Vagina (tissue), 2 donors: ENCODE measurements at regions not wholly inside any gene's neighbourhood (a gene's known extent, or its start where the extent isn't known, plus 50 kb on each side); places are given as distances from the start of the nearest gene placed in this dataset.

ENCODE experiments used
- POLR2A ChIP-seq, 2 donors: fragments of 450-650 bp; IDR thresholded peaks; one replicate each; pipeline ENCODE4 v1.6.1; 2017; ENCODE audit warnings: antibody characterized with exemption in 2 of 2, mild to moderate bottlenecking in 2 of 2, moderate library complexity in 2 of 2
- POLR2AphosphoS5 ChIP-seq, 2 donors: sonication (generic); formaldehyde crosslinking; IDR thresholded peaks; one replicate each; pipeline ENCODE4 v1.9.0; 2017; ENCODE audit warnings: antibody characterized with exemption in 2 of 2, mild to moderate bottlenecking in 2 of 2, low read depth in 1 of 2; ENCODE audit not compliant: insufficient read depth in 1 of 2
- TF ChIP-seq, protein P1 (sequence below), 3 experiments: fragments of 450-650 bp in 2 of 3; fragments of 200-600 bp in 1 of 3; sonication (generic) in 1 of 3; IDR thresholded peaks; one replicate each; pipeline ENCODE4 v1.5.1; 2017 to 2019; ENCODE audit warnings: antibody characterized with exemption in 3 of 3, mild to moderate bottlenecking in 2 of 3, moderate library complexity in 2 of 3

- TF ChIP-seq, protein P1, sequence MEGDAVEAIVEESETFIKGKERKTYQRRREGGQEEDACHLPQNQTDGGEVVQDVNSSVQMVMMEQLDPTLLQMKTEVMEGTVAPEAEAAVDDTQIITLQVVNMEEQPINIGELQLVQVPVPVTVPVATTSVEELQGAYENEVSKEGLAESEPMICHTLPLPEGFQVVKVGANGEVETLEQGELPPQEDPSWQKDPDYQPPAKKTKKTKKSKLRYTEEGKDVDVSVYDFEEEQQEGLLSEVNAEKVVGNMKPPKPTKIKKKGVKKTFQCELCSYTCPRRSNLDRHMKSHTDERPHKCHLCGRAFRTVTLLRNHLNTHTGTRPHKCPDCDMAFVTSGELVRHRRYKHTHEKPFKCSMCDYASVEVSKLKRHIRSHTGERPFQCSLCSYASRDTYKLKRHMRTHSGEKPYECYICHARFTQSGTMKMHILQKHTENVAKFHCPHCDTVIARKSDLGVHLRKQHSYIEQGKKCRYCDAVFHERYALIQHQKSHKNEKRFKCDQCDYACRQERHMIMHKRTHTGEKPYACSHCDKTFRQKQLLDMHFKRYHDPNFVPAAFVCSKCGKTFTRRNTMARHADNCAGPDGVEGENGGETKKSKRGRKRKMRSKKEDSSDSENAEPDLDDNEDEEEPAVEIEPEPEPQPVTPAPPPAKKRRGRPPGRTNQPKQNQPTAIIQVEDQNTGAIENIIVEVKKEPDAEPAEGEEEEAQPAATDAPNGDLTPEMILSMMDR (IDR thresholded peaks at IDR 0.05): no peak
- no peak for TF ChIP-seq POLR2A (IDR thresholded peaks at IDR 0.05)
- TF ChIP-seq POLR2AphosphoS5 (IDR thresholded peaks at IDR 0.05; ENCODE audit: insufficient read depth in 1 of 2, low read depth in 1 of 2): no peak
Observed at GRCh38 chr6:134454794-134455193, 136.9 kb upstream of the SGK1 start.
